ENCODE measurements at regions not wholly inside any gene's neighbourhood (a gene's known extent, or its start where the extent isn't known, plus 50 kb on each side); places are given as distances from the start of the nearest gene placed in this dataset.

- intact Hi-C loops (cut with DNase I; ENCODE audit: low total_unique reads): no loop called here
- no peaks in the 10 kb centered on the region for H3K4me1 ChIP-seq
- TF ChIP-seq CTCF (IDR thresholded peaks at IDR 0.05) (no peak), POLR2A (IDR thresholded peaks at IDR 0.05) (no peak)
These were observed 172.5 kb downstream of the MAIP1 start for GRCh38 chr2:200127848-200128247.

DNA sequence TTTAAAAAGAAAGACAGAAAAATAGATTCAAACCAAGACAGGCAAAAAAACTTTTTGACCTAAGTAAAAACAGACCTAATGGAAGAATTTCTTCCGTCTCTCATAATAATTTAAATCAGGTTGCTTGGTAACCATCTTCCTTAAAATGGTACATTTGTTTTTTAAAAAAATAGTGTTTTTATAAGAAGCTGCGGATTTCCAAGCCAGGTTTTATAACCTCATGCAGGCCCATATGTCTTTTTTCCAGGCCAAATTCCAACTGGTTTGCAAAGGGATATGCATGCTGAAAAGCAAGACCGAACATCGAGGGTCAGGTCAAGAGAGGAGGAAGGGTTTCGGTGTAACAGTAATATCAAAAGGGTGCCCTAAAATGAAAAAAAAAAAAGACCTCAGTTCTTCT, 172.9 kb downstream of the MAIP1 start:
- no peak for DNase-seq
- Histone ChIP-seq H3K27ac (no peak overlapping the region), H3K4me1 (no peaks in the 10 kb centered on the region), H3K4me3 (no peak overlapping the region), H3K9me3 (no peaks in the 10 kb centered on the region), H3K27me3 (no peaks in the 10 kb centered on the region), H3K36me3 (no peaks in the 10 kb centered on the region)
- TF ChIP-seq CTCF (IDR thresholded peaks at IDR 0.05) (no peak), POLR2A (IDR thresholded peaks at IDR 0.05) (no peak)
- intact Hi-C loops (cut with DNase I; ENCODE audit: low total_unique reads): no loop called here

More at GRCh38 chr2:200127848-200128247, 172.5 kb downstream of the MAIP1 start:
- Histone ChIP-seq H3K27me3 (no peaks in the 10 kb centered on the region), H3K27ac (no peak overlapping the region), H3K4me3 (no peak overlapping the region), H3K9me3 (no peaks in the 10 kb centered on the region), H3K36me3 (no peaks in the 10 kb centered on the region)
- no peak for DNase-seq

- TF ChIP-seq POLR2A (IDR thresholded peaks at IDR 0.05) (no peak), CTCF (IDR thresholded peaks at IDR 0.05) (no peak)
- Histone ChIP-seq H3K36me3 (no peaks in the 10 kb centered on the region), H3K9me3 (no peaks in the 10 kb centered on the region), H3K4me1 (no peaks in the 10 kb centered on the region), H3K27me3 (no peaks in the 10 kb centered on the region), H3K4me3 (no peak overlapping the region), H3K27ac (no peak overlapping the region)
- DNase-seq: no peak
- intact Hi-C loops (cut with DNase I; ENCODE audit: low total_unique reads): no loop called here
These were observed 174.5 kb downstream of the MAIP1 start for GRCh38 chr2:200129721-200130462.

GRCh38 chr2:200130762-200131166, 175.4 kb downstream of the MAIP1 start:
- DNase-seq: no peak
- no peaks in the 10 kb centered on the region for H3K27me3 ChIP-seq
- H3K27ac ChIP-seq: no peak overlapping the region
- TF ChIP-seq CTCF (IDR thresholded peaks at IDR 0.05): no peak
- TF ChIP-seq POLR2A (IDR thresholded peaks at IDR 0.05): no peak
- no peaks in the 10 kb centered on the region for H3K36me3 ChIP-seq
- no peak overlapping the region for H3K4me3 ChIP-seq
- no peaks in the 10 kb centered on the region for H3K9me3 ChIP-seq
- no peaks in the 10 kb centered on the region for H3K4me1 ChIP-seq
- intact Hi-C loops (cut with DNase I; ENCODE audit: low total_unique reads): no loop called here

GRCh38 chr2:200131307-200131706, 175.2 kb upstream of the SPATS2L start:
- Histone ChIP-seq H3K4me3 (no peak overlapping the region), H3K36me3 (no peaks in the 10 kb centered on the region), H3K4me1 (no peaks in the 10 kb centered on the region), H3K9me3 (no peaks in the 10 kb centered on the region), H3K27ac (no peak overlapping the region), H3K27me3 (no peaks in the 10 kb centered on the region)
- DNase-seq: no peak
- intact Hi-C loops (cut with DNase I; ENCODE audit: low total_unique reads): no loop called here
- TF ChIP-seq CTCF (IDR thresholded peaks at IDR 0.05): no peak
- TF ChIP-seq POLR2A (IDR thresholded peaks at IDR 0.05): no peak

All from uterus (tissue), 3 donors.